Ascending aorta (tissue), 2 donors: ENCODE measurements at regions not wholly inside any gene's neighbourhood (a gene's known extent, or its start where the extent isn't known, plus 50 kb on each side); places are given as distances from the start of the nearest gene placed in this dataset.

Source experiments
- DNase-seq, 2 donors: peaks; one replicate each; pipeline ENCODE4 v3.0.0-alpha.2; 2019; ENCODE audit warnings: low spot score in 2 of 2
- H3K27ac ChIP-seq, 2 donors: fragments of 200-600 bp; sonication (generic); one replicate each; pipeline ENCODE4 v1.5.1; 2016 to 2017; ENCODE audit warnings: mild to moderate bottlenecking in 1 of 2
- H3K27me3 ChIP-seq: fragments of 200-600 bp; sonication (generic); one replicate; pipeline ENCODE4 v1.5.1; 2017
- H3K36me3 ChIP-seq, 2 donors: fragments of 200-600 bp; sonication (generic); one replicate each; pipeline ENCODE4 v1.5.1; 2016
- H3K4me1 ChIP-seq, 2 donors: fragments of 200-600 bp; sonication (generic); one replicate each; pipeline ENCODE4 v1.5.1; 2016 to 2017; ENCODE audit warnings: mild to moderate bottlenecking in 1 of 2
- H3K4me3 ChIP-seq, 2 donors: fragments of 200-600 bp; sonication (generic); one replicate each; pipeline ENCODE4 v1.5.1; 2016 to 2017; ENCODE audit warnings: mild to moderate bottlenecking in 1 of 2
- H3K9me3 ChIP-seq, 2 donors: fragments of 200-600 bp; sonication (generic); one replicate each; pipeline ENCODE4 v1.5.1; 2016
- intact Hi-C: fragments of 100-400 bp; cut with DNase I; formaldehyde crosslinking; loops from one replicate; pipeline ENCODE4 v1.15.1; 2023
- TF ChIP-seq, protein P1 (sequence below), 3 experiments: fragments of 200-600 bp in 2 of 3; fragments of 450-650 bp in 1 of 3; sonication (generic) in 2 of 3; IDR thresholded peaks; one replicate each; pipeline ENCODE4 v1.5.1; 2016 to 2019; ENCODE audit warnings: antibody characterized with exemption in 3 of 3, mild to moderate bottlenecking in 1 of 3, moderate library complexity in 1 of 3

GRCh38 chr3:182185313-182185712 lies 473.6 kb downstream of the SOX2 start:
- no peak for DNase-seq
- TF ChIP-seq, protein P1, sequence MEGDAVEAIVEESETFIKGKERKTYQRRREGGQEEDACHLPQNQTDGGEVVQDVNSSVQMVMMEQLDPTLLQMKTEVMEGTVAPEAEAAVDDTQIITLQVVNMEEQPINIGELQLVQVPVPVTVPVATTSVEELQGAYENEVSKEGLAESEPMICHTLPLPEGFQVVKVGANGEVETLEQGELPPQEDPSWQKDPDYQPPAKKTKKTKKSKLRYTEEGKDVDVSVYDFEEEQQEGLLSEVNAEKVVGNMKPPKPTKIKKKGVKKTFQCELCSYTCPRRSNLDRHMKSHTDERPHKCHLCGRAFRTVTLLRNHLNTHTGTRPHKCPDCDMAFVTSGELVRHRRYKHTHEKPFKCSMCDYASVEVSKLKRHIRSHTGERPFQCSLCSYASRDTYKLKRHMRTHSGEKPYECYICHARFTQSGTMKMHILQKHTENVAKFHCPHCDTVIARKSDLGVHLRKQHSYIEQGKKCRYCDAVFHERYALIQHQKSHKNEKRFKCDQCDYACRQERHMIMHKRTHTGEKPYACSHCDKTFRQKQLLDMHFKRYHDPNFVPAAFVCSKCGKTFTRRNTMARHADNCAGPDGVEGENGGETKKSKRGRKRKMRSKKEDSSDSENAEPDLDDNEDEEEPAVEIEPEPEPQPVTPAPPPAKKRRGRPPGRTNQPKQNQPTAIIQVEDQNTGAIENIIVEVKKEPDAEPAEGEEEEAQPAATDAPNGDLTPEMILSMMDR (IDR thresholded peaks at IDR 0.05): no peak
- Histone ChIP-seq H3K4me3 (no peak overlapping the region), H3K36me3 (no peaks in the 10 kb centered on the region), H3K27ac (no peak overlapping the region), H3K4me1 (no peaks in the 10 kb centered on the region), H3K27me3 (no peaks in the 10 kb centered on the region), H3K9me3 (no peaks in the 10 kb centered on the region)
- intact Hi-C loops: no loop called here

DNA sequence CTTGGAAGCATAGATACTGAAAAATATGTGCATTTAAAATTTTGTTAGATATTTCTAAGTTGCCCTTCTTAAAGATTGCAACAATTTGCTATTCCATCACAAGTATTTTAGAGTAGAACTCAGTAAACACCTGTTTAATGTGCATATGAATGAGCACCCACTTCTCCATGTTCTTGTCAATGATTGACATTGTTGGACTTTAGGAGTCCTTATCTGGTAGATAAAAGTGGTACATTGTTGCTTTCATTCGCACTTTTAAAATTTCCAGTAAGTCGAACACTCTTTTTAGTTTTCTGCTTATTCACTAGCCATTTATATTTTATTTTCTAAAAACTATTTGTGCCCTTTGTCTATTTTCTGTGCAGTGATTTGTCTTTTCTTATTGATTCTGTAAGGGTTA lies 478.3 kb downstream of the SOX2 start:
- H3K4me1 ChIP-seq: no peaks in the 10 kb centered on the region
- H3K9me3 ChIP-seq: no peaks in the 10 kb centered on the region
- H3K27me3 ChIP-seq: no peaks in the 10 kb centered on the region
- no peak overlapping the region for H3K4me3 ChIP-seq
- intact Hi-C loops: no loop called here
- no peak overlapping the region for H3K27ac ChIP-seq
- DNase-seq: no peak
- H3K36me3 ChIP-seq: no peaks in the 10 kb centered on the region
- TF ChIP-seq, protein P1 (IDR thresholded peaks at IDR 0.05): no peak

DNA sequence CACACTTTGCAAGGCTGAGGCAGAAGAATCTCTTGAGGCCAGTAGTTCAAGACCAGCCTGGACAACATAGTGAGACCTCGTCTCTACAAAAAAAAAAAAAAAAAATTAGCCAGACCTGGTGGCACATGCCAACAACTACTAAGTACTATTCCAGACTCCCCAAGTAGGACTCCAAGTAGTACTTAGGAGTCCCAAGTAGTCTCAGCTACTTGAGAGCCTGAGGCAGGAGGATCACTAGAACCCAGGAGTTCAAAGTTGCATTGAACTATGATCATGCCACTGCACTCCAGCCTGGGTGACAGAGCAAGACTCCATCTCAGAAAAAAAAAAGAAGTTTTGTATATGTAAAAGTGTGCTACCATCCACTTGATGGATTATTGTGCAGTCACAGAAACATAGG lies 486.6 kb downstream of the SOX2 start:
- DNase-seq: no peak
- H3K27ac ChIP-seq: no peak overlapping the region
- intact Hi-C loops: no loop called here
- TF ChIP-seq, protein P1 (IDR thresholded peaks at IDR 0.05): no peak
- H3K36me3 ChIP-seq: no peaks in the 10 kb centered on the region
- no peaks in the 10 kb centered on the region for H3K9me3 ChIP-seq
- H3K27me3 ChIP-seq: no peaks in the 10 kb centered on the region
- H3K4me1 ChIP-seq: no peaks in the 10 kb centered on the region
- no peak overlapping the region for H3K4me3 ChIP-seq

- no peaks in the 10 kb centered on the region for H3K4me1 ChIP-seq
- H3K27me3 ChIP-seq: no peaks in the 10 kb centered on the region
- no peak for DNase-seq
- H3K9me3 ChIP-seq: no peaks in the 10 kb centered on the region
- intact Hi-C loops: no loop called here
- no peak overlapping the region for H3K27ac ChIP-seq
- H3K4me3 ChIP-seq: no peak overlapping the region
- no peaks in the 10 kb centered on the region for H3K36me3 ChIP-seq
- TF ChIP-seq, protein P1 (IDR thresholded peaks at IDR 0.05): no peak
Measured at GRCh38 chr3:182201456-182202168, 489.9 kb downstream of the SOX2 start.

DNA sequence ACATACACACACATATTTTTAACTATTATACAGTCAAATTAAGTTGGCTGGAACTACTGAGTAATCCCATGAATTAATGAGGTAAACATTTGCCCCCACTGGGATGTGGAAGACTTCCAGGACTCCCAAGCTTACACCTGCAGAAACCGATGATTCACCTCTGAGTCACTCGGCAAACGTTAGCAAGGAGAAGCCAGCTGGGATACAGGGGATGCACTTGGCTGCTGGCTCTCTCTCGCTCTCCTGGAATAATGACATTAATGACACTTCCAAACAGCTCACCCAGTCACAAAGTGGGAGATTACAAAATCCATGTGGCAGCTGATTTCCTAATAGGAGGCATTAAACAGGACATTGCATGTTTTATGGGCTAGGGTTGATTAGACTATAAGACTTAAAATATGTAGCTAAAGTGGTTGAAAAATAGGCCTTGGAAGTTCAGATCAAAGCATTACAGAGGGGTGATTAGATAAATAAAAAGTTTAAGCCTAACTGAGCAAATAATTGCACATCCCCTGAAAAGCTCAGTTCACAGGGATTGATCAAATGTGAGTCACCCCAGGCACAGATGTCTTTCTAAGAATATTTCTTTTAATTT lies 500.9 kb downstream of the SOX2 start:
- Histone ChIP-seq H3K36me3 (no peaks in the 10 kb centered on the region), H3K4me3 (no peak overlapping the region), H3K9me3 (no peaks in the 10 kb centered on the region), H3K27ac (no peak overlapping the region), H3K4me1 (no peaks in the 10 kb centered on the region), H3K27me3 (no peaks in the 10 kb centered on the region)
- TF ChIP-seq, protein P1 (IDR thresholded peaks at IDR 0.05): no peak
- DNase-seq: no peak
- intact Hi-C loops: no loop called here
